PC-3 (cell line): ENCODE measurements at regions not wholly inside any gene's neighbourhood (a gene's known extent, or its start where the extent isn't known, plus 50 kb on each side); places are given as distances from the start of the nearest gene placed in this dataset.

Experiments used
- EZH2 ChIP-seq: fragments of 300-600 bp; sonication (generic); IDR thresholded peaks from one replicate; pipeline ENCODE4 v1.6.1; 2017; ENCODE audit warnings: antibody characterized with exemption, mild to moderate bottlenecking, low read length; ENCODE audit not compliant: unreplicated experiment
- TF ChIP-seq, protein P1 (sequence below): fragments of 300-600 bp; sonication (generic); conservative IDR thresholded peaks from 2 replicates; pipeline ENCODE4 v1.5.1; 2017; ENCODE audit warnings: antibody characterized with exemption, low read depth, mild to moderate bottlenecking, low read length

GRCh38 chr3:69485489-69485888 lies 99.6 kb upstream of the FRMD4B start:
- TF ChIP-seq, protein P1, sequence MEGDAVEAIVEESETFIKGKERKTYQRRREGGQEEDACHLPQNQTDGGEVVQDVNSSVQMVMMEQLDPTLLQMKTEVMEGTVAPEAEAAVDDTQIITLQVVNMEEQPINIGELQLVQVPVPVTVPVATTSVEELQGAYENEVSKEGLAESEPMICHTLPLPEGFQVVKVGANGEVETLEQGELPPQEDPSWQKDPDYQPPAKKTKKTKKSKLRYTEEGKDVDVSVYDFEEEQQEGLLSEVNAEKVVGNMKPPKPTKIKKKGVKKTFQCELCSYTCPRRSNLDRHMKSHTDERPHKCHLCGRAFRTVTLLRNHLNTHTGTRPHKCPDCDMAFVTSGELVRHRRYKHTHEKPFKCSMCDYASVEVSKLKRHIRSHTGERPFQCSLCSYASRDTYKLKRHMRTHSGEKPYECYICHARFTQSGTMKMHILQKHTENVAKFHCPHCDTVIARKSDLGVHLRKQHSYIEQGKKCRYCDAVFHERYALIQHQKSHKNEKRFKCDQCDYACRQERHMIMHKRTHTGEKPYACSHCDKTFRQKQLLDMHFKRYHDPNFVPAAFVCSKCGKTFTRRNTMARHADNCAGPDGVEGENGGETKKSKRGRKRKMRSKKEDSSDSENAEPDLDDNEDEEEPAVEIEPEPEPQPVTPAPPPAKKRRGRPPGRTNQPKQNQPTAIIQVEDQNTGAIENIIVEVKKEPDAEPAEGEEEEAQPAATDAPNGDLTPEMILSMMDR: no peak
- no peak for TF ChIP-seq EZH2
